ENCODE measurements at regions not wholly inside any gene's neighbourhood (a gene's known extent, or its start where the extent isn't known, plus 50 kb on each side); places are given as distances from the start of the nearest gene placed in this dataset.

DNA sequence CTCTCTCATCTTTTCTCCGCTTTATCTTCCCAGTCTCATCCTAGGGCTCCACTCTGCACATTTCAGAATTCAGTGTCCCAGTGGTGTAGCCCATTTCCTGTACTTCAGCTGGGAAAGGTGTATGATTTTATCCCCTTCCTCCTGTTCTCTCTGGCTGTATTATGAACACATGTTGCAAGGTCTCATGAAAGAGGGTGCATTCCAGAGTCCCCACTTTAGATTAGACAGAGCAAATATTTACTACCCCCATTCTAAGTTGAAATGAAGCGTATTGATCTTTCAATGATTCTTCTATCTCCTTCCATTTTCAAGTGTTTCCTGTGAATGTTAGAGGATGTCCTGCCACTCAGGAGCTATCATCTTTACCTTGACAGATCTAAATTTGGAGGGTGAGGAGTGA is 123.2 kb downstream of the WIF1 start:
- peaks cover 12% of the 10 kb centered on the region for H3K4me1 Mint-ChIP-seq (ENCODE audit: unreplicated experiment)
- no peak for DNase-seq (ENCODE audit: low spot score)
- peaks cover 4% of the 10 kb centered on the region for H3K9me3 Mint-ChIP-seq (ENCODE audit: unreplicated experiment)
- TF ChIP-seq, protein P1, sequence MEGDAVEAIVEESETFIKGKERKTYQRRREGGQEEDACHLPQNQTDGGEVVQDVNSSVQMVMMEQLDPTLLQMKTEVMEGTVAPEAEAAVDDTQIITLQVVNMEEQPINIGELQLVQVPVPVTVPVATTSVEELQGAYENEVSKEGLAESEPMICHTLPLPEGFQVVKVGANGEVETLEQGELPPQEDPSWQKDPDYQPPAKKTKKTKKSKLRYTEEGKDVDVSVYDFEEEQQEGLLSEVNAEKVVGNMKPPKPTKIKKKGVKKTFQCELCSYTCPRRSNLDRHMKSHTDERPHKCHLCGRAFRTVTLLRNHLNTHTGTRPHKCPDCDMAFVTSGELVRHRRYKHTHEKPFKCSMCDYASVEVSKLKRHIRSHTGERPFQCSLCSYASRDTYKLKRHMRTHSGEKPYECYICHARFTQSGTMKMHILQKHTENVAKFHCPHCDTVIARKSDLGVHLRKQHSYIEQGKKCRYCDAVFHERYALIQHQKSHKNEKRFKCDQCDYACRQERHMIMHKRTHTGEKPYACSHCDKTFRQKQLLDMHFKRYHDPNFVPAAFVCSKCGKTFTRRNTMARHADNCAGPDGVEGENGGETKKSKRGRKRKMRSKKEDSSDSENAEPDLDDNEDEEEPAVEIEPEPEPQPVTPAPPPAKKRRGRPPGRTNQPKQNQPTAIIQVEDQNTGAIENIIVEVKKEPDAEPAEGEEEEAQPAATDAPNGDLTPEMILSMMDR (IDR thresholded peaks at IDR 0.05; ENCODE audit: unreplicated experiment), result no peak
- H3K4me3 Mint-ChIP-seq (ENCODE audit: unreplicated experiment), result no peak overlapping the region
- H3K27ac Mint-ChIP-seq (ENCODE audit: unreplicated experiment), result no peak overlapping the region
- peaks cover 5% of the 10 kb centered on the region for H3K36me3 Mint-ChIP-seq (ENCODE audit: low read depth, unreplicated experiment)
- H3K27me3 Mint-ChIP-seq (ENCODE audit: unreplicated experiment), result no peaks in the 10 kb centered on the region

DNA sequence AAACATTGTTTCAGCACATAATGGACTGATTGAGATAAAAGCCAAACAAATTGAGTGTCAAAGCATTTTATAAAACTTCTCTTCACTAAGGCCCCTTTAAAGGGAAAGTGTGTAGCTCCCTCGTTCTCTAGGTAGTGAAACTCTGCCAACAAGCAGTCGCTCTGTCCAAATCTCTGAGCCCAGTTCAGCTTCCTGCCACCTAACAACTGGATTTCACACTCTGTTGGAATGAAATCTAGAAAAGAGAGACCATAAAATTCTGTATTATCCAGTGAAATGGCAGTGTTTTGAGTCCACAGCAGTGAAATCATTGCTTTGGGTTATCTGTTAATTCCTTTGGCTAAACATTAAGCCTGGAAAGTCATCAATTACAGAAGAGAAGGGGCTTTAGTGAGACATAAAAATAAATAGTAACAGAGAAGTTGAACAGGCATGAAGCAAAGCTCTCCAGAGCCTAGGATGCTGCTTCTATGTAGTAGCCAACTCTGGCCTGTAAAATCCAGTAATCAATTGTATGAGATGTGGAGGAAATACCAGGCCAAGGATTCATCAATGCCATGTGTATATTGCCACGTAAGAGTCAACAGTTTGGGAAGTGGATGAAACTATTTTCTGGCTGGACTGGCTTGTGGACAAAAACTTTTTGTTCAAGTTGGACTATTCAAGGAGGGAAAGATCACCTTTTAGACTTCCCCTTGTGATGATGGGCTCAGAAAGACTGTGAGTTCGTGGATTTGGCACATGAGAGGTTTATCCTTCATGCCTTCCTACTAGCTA is 122.5 kb downstream of the WIF1 start:
- DNase-seq (ENCODE audit: low spot score), result no peak
- TF ChIP-seq, protein P1 (IDR thresholded peaks at IDR 0.05; ENCODE audit: unreplicated experiment), result no peak
- Mint-ChIP-seq H3K27ac (ENCODE audit: unreplicated experiment) (no peak overlapping the region), H3K4me1 (ENCODE audit: unreplicated experiment) (peaks cover 12% of the 10 kb centered on the region), H3K9me3 (ENCODE audit: unreplicated experiment) (peaks cover 4% of the 10 kb centered on the region), H3K27me3 (ENCODE audit: unreplicated experiment) (no peaks in the 10 kb centered on the region), H3K4me3 (ENCODE audit: unreplicated experiment) (no peak overlapping the region), H3K36me3 (ENCODE audit: low read depth, unreplicated experiment) (peaks cover 5% of the 10 kb centered on the region)

DNA sequence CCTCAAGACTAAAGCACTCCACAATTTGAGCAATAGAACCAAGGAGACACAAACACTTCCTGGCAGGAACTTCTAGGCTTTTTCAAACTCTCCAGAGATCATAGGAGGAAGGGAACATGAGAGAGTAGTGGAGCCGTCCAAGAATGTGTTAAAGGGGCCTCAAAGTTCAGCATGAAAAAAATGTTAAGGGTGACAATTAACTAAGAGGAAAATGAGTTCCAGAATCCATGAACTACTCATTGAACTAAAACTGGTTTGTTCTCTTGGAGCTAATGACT is 122.0 kb downstream of the WIF1 start:
- no peak for DNase-seq (ENCODE audit: low spot score)
- Mint-ChIP-seq H3K36me3 (ENCODE audit: low read depth, unreplicated experiment) (peaks cover 5% of the 10 kb centered on the region), H3K4me1 (ENCODE audit: unreplicated experiment) (peaks cover 12% of the 10 kb centered on the region), H3K27ac (ENCODE audit: unreplicated experiment) (no peak overlapping the region), H3K4me3 (ENCODE audit: unreplicated experiment) (no peak overlapping the region), H3K9me3 (ENCODE audit: unreplicated experiment) (peaks cover 4% of the 10 kb centered on the region), H3K27me3 (ENCODE audit: unreplicated experiment) (no peaks in the 10 kb centered on the region)
- TF ChIP-seq, protein P1 (IDR thresholded peaks at IDR 0.05; ENCODE audit: unreplicated experiment), result no peak

Measured in endothelial cell (in vitro differentiated cells).